Loucy (cell line): ENCODE measurements at regions not wholly inside any gene's neighbourhood (a gene's known extent, or its start where the extent isn't known, plus 50 kb on each side); places are given as distances from the start of the nearest gene placed in this dataset.

Experiments used
- H2AFZ ChIP-seq: fragments of 200-600 bp; sonication (generic); 2 replicates; pipeline ENCODE4 v1.6.0; 2016; ENCODE audit warnings: antibody characterized with exemption, mild to moderate bottlenecking, low read length, moderate library complexity
- H3F3A ChIP-seq: fragments of 200-600 bp; 2 replicates; pipeline ENCODE4 v1.6.0; 2016; ENCODE audit warnings: antibody characterized with exemption, low read depth, mild to moderate bottlenecking
- H3K27me3 ChIP-seq: fragments of 200-600 bp; sonication (generic); 2 replicates; pipeline ENCODE4 v1.6.1; 2014; ENCODE audit warnings: low read length, mild to moderate bottlenecking; ENCODE audit not compliant: insufficient read depth, poor library complexity, severe bottlenecking
- H3K36me3 ChIP-seq: fragments of 200-600 bp; sonication (generic); 2 replicates; pipeline ENCODE4 v1.6.1; 2016; ENCODE audit warnings: low read length; ENCODE audit not compliant: insufficient read depth
- H3K4me1 ChIP-seq: fragments of 200-600 bp; sonication (generic); 2 replicates; pipeline ENCODE4 v1.5.1; 2014; ENCODE audit warnings: low read length, mild to moderate bottlenecking; ENCODE audit not compliant: insufficient read depth, poor library complexity, severe bottlenecking
- H3K4me2 ChIP-seq: fragments of 200-600 bp; sonication (generic); 2 replicates; pipeline ENCODE4 v1.6.0; 2014; ENCODE audit warnings: antibody characterized with exemption, low read length, low read depth, mild to moderate bottlenecking; ENCODE audit not compliant: poor library complexity, severe bottlenecking
- H3K4me3 ChIP-seq: fragments of 200-600 bp; sonication (generic); 2 replicates; pipeline ENCODE4 v1.5.1; 2014; ENCODE audit warnings: low read length, mild to moderate bottlenecking, mixed read lengths; ENCODE audit not compliant: poor library complexity, severe bottlenecking
- H3K79me2 ChIP-seq: fragments of 200-600 bp; sonication (generic); 2 replicates; pipeline ENCODE4 v1.6.1; 2014; ENCODE audit warnings: low read length; ENCODE audit not compliant: insufficient read depth
- H3K9ac ChIP-seq: fragments of 200-600 bp; sonication (generic); 2 replicates; pipeline ENCODE4 v1.6.0; 2014; ENCODE audit warnings: mild to moderate bottlenecking, low read depth, low read length, moderate library complexity; ENCODE audit not compliant: poor library complexity, severe bottlenecking
- H3K9me2 ChIP-seq: fragments of 200-600 bp; sonication (generic); replicated peaks from 2 replicates; pipeline ENCODE4 v1.6.1; 2016; ENCODE audit warnings: low read depth, low read length, mixed read lengths
- H3K9me3 ChIP-seq: fragments of 200-600 bp; sonication (generic); 2 replicates; pipeline ENCODE4 v1.6.1; 2014; ENCODE audit warnings: mild to moderate bottlenecking, antibody characterized with exemption, low read length, low read depth; ENCODE audit not compliant: insufficient read depth
- H4K20me1 ChIP-seq: fragments of 200-600 bp; sonication (generic); 2 replicates; pipeline ENCODE4 v1.6.0; 2014; ENCODE audit warnings: antibody characterized with exemption, low read length, mild to moderate bottlenecking; ENCODE audit not compliant: insufficient read depth, poor library complexity, severe bottlenecking
- EZH2phosphoT487 ChIP-seq: fragments of 200-600 bp; IDR thresholded peaks from 2 replicates; pipeline ENCODE4 v1.6.1; 2018; ENCODE audit warnings: antibody characterized with exemption, mild to moderate bottlenecking, moderate library complexity, borderline replicate concordance
- TF ChIP-seq, protein P1 (sequence below): fragments of 200-600 bp; sonication (generic); conservative IDR thresholded peaks from 2 replicates; pipeline ENCODE4 v1.5.1; 2014; ENCODE audit warnings: mild to moderate bottlenecking, antibody characterized with exemption, low read length

DNA sequence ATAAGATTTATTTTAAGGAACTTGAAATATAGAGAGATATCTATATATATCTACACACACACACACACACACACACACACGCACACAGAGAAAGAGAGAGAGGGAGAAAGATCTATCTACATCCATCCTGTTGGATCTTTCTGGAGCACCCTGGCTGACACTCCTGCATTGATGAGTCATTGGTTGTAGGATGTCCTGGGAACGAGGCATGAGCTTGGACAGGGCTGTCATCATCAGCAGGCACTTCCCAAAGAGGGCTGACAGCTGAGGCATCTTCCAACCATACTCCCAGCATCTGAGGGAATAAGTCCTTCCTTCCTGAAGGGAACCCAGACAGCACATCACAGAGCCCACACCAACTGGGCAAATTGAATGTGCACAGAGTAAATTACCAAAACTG is 99.1 kb upstream of the ERG start:
- no peak overlapping the region for H2AFZ ChIP-seq
- H3K36me3 ChIP-seq: no peaks in the 10 kb centered on the region
- H3K79me2 ChIP-seq: no peaks in the 10 kb centered on the region
- no peaks in the 10 kb centered on the region for H3K9me3 ChIP-seq
- H3K9me2 ChIP-seq: no peaks in the 10 kb centered on the region
- TF ChIP-seq, protein P1, sequence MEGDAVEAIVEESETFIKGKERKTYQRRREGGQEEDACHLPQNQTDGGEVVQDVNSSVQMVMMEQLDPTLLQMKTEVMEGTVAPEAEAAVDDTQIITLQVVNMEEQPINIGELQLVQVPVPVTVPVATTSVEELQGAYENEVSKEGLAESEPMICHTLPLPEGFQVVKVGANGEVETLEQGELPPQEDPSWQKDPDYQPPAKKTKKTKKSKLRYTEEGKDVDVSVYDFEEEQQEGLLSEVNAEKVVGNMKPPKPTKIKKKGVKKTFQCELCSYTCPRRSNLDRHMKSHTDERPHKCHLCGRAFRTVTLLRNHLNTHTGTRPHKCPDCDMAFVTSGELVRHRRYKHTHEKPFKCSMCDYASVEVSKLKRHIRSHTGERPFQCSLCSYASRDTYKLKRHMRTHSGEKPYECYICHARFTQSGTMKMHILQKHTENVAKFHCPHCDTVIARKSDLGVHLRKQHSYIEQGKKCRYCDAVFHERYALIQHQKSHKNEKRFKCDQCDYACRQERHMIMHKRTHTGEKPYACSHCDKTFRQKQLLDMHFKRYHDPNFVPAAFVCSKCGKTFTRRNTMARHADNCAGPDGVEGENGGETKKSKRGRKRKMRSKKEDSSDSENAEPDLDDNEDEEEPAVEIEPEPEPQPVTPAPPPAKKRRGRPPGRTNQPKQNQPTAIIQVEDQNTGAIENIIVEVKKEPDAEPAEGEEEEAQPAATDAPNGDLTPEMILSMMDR: no peak
- TF ChIP-seq EZH2phosphoT487: no peak
- no peak overlapping the region for H3K9ac ChIP-seq
- no peak overlapping the region for H3K4me3 ChIP-seq
- H3K4me2 ChIP-seq: no peak overlapping the region
- H3K27me3 ChIP-seq: no peaks in the 10 kb centered on the region
- no peaks in the 10 kb centered on the region for H3K4me1 ChIP-seq
- no peaks in the 10 kb centered on the region for H3F3A ChIP-seq
- no peaks in the 10 kb centered on the region for H4K20me1 ChIP-seq

DNA sequence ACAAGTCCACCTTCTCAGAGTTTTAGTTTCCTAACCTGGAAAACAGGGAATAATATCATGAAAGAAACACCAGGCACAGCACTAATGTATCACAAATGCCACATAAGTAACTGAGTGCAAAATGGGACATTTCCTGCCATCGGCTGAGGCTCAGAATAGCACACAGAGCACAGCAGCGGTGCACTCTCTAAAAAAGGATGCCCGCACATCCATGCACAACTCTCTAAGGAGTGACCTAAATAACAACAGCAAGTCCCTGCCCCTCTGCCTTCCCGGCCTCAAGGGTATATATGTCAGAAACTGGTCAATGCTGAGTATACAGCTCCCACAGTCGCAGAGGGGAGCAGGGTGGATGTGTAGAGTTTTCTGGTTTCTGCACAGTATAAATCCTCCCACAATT is 100.1 kb upstream of the ERG start:
- Histone ChIP-seq H3K36me3 (no peaks in the 10 kb centered on the region), H3K27me3 (no peaks in the 10 kb centered on the region)

DNA sequence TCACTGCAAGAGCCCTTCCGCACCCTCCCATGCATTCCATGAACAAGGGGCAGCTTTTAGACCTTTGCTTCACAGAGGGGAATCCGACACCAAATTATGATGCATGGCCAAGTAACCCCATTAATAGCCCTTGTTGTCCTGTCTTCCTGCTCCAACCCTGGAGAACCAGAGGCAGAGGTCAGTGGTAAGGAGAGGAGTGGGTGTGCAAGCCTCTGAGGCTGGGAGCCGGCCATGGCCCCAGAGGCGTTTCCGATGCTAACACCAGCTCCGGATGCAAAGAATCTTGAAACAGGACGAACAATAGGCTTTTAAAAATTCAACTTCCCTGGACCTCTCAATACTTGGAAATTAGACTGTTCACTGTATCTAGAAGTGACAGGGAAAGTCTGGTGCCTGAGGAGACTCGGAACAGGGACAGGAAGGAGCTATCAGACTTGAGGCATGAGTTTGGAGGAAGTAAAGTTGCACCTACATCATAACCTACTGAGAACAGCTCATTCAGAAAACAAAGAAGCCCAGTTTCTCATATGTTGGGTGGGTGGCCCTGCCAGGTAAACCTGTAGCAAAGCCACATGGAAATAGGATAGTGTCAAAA is 101.2 kb upstream of the ERG start:
- Histone ChIP-seq H3K36me3 (no peaks in the 10 kb centered on the region), H3K9me3 (no peaks in the 10 kb centered on the region), H3K79me2 (no peaks in the 10 kb centered on the region), H3K27me3 (no peaks in the 10 kb centered on the region), H3K4me3 (no peak overlapping the region), H3K4me2 (no peak overlapping the region), H3K9me2 (no peaks in the 10 kb centered on the region), H2AFZ (no peak overlapping the region), H3K4me1 (no peaks in the 10 kb centered on the region), H3F3A (no peaks in the 10 kb centered on the region), H3K9ac (no peak overlapping the region), H4K20me1 (no peaks in the 10 kb centered on the region)
- TF ChIP-seq, protein P1: no peak
- TF ChIP-seq EZH2phosphoT487: no peak

More for the DNA sequence above, 100.1 kb upstream of the ERG start:
- H3K4me1 ChIP-seq: no peaks in the 10 kb centered on the region
- no peak overlapping the region for H3K4me2 ChIP-seq
- no peak overlapping the region for H3K9ac ChIP-seq
- H4K20me1 ChIP-seq: no peaks in the 10 kb centered on the region
- no peaks in the 10 kb centered on the region for H3F3A ChIP-seq
- no peaks in the 10 kb centered on the region for H3K9me2 ChIP-seq
- no peak overlapping the region for H2AFZ ChIP-seq
- TF ChIP-seq, protein P1: no peak
- no peak for TF ChIP-seq EZH2phosphoT487
- H3K4me3 ChIP-seq: no peak overlapping the region
- no peaks in the 10 kb centered on the region for H3K9me3 ChIP-seq
- H3K79me2 ChIP-seq: no peaks in the 10 kb centered on the region
